WTC11 (cell line): ENCODE measurements at regions not wholly inside any gene's neighbourhood (a gene's known extent, or its start where the extent isn't known, plus 50 kb on each side); places are given as distances from the start of the nearest gene placed in this dataset.

Experiments used
- ATAC-seq: fragments of 200-7000 bp; cut with Tn5 transposase; 2 replicates; pipeline ENCODE4 v1.10.0; 2021; ENCODE audit warnings: mild to moderate bottlenecking, moderate library complexity
- CTCF ChIA-PET: fragments of 300-600 bp; sonication (Branson Sonifier 250); formaldehyde crosslinking; loops from one replicate; lab custom pipeline; 2021; ENCODE audit warnings: antibody characterized with exemption; lab: Charles Lee
- POLR2A ChIA-PET: fragments of 350-600 bp; sonication (Branson Sonifier 250); formaldehyde crosslinking; loops from one replicate; lab custom pipeline; 2021; ENCODE audit warnings: antibody characterized with exemption; lab: Charles Lee
- DNase-seq: peaks from one replicate; pipeline ENCODE4 v3.0.0; 2021; ENCODE audit warnings: low spot score
- H3K27ac Mint-ChIP-seq: 2 replicates; pipeline ENCODE4 v1.8.0; 2021; ENCODE audit warnings: mixed read lengths
- H3K27me3 Mint-ChIP-seq: 2 replicates; pipeline ENCODE4 v1.8.0; 2021; ENCODE audit warnings: low read depth, mild to moderate bottlenecking, moderate library complexity, mixed read lengths
- H3K36me3 Mint-ChIP-seq: 2 replicates; pipeline ENCODE4 v1.8.0; 2021; ENCODE audit warnings: mixed read lengths
- H3K4me1 Mint-ChIP-seq: 2 replicates; pipeline ENCODE4 v1.8.0; 2022; ENCODE audit warnings: mixed read lengths
- H3K4me3 Mint-ChIP-seq: 2 replicates; pipeline ENCODE4 v1.8.0; 2021; ENCODE audit warnings: mild to moderate bottlenecking, moderate library complexity, mixed read lengths
- H3K9me3 Mint-ChIP-seq: 2 replicates; pipeline ENCODE4 v1.8.0; 2021; ENCODE audit warnings: mixed read lengths
- CREB1 ChIP-seq: sonication (generic); formaldehyde crosslinking; IDR thresholded peaks from 2 replicates; pipeline ENCODE4 v1.8.0; 2023; ENCODE audit warnings: mild to moderate bottlenecking, missing genetic modification reagents
- ELF4 ChIP-seq: sonication (generic); formaldehyde crosslinking; IDR thresholded peaks from 2 replicates; pipeline ENCODE4 v1.8.1; 2022; ENCODE audit warnings: low read depth, mild to moderate bottlenecking, moderate library complexity, missing genetic modification reagents
- EMX1 ChIP-seq: fragments of 250-450 bp; sonication (Bioruptor Pico); IDR thresholded peaks from 2 replicates; pipeline ENCODE4 v1.8.0; 2021; ENCODE audit warnings: mild to moderate bottlenecking
- GTF2I ChIP-seq: fragments of 250-450 bp; sonication (Bioruptor Pico); conservative IDR thresholded peaks from 2 replicates; pipeline ENCODE4 v1.4.0; 2021; ENCODE audit warnings: mild to moderate bottlenecking
- MXD4 ChIP-seq: fragments of 250-450 bp; sonication (Bioruptor Pico); IDR thresholded peaks from 2 replicates; pipeline ENCODE4 v1.8.0; 2021; ENCODE audit warnings: mild to moderate bottlenecking, moderate library complexity, borderline replicate concordance
- NFYB ChIP-seq: sonication (generic); formaldehyde crosslinking; conservative IDR thresholded peaks from 2 replicates; pipeline ENCODE4 v1.8.0; 2022; ENCODE audit warnings: low read depth, missing genetic modification reagents
- NR1H2 ChIP-seq: sonication (generic); formaldehyde crosslinking; IDR thresholded peaks from 2 replicates; pipeline ENCODE4 v1.9.0; 2021; ENCODE audit warnings: mild to moderate bottlenecking, moderate library complexity, missing genetic modification reagents
- NR3C1 ChIP-seq: sonication (generic); formaldehyde crosslinking; conservative IDR thresholded peaks from 2 replicates; pipeline ENCODE4 v1.8.1; 2023; ENCODE audit warnings: low read depth, mild to moderate bottlenecking, missing genetic modification reagents
- RELA ChIP-seq: sonication (generic); formaldehyde crosslinking; IDR thresholded peaks from 2 replicates; pipeline ENCODE4 v1.8.1; 2022; ENCODE audit warnings: missing genetic modification reagents, mild to moderate bottlenecking, borderline replicate concordance
- SMAD4 ChIP-seq: sonication (generic); formaldehyde crosslinking; IDR thresholded peaks from 2 replicates; pipeline ENCODE4 v1.8.0; 2022; ENCODE audit warnings: mild to moderate bottlenecking, missing genetic modification reagents
- SP1 ChIP-seq: sonication (generic); formaldehyde crosslinking; conservative IDR thresholded peaks from 2 replicates; pipeline ENCODE4 v1.8.1; 2022; ENCODE audit warnings: missing genetic modification reagents
- ZNF219 ChIP-seq: sonication (generic); formaldehyde crosslinking; IDR thresholded peaks from 2 replicates; pipeline ENCODE4 v1.8.0; 2023; ENCODE audit warnings: missing genetic modification reagents, mild to moderate bottlenecking, borderline replicate concordance
- ZNF232 ChIP-seq: sonication (generic); formaldehyde crosslinking; IDR thresholded peaks from 2 replicates; pipeline ENCODE4 v1.8.0; 2022; ENCODE audit warnings: mild to moderate bottlenecking, missing genetic modification reagents
- TF ChIP-seq, protein P1 (sequence below): sonication (generic); formaldehyde crosslinking; IDR thresholded peaks from 2 replicates; pipeline ENCODE4 v1.8.0; 2022; ENCODE audit warnings: mild to moderate bottlenecking, missing genetic modification reagents
- TF ChIP-seq, protein P2 (sequence below): fragments of 250-450 bp; sonication (Bioruptor Pico); IDR thresholded peaks from 2 replicates; pipeline ENCODE4 v1.9.0; 2021; ENCODE audit warnings: mild to moderate bottlenecking
- TF ChIP-seq, protein P3 (sequence below): sonication (generic); formaldehyde crosslinking; IDR thresholded peaks from 2 replicates; pipeline ENCODE4 v1.8.0; 2022; ENCODE audit warnings: mild to moderate bottlenecking, missing genetic modification reagents
- TF ChIP-seq, protein P4 (sequence below): sonication (generic); formaldehyde crosslinking; IDR thresholded peaks from 2 replicates; pipeline ENCODE4 v1.8.0; 2022; ENCODE audit warnings: mild to moderate bottlenecking, missing genetic modification reagents
- TF ChIP-seq, protein P5 (sequence below): sonication (generic); formaldehyde crosslinking; IDR thresholded peaks from 2 replicates; pipeline ENCODE4 v1.8.1; 2022; ENCODE audit warnings: low read depth, mild to moderate bottlenecking, moderate library complexity, missing genetic modification reagents, borderline replicate concordance
- TF ChIP-seq, protein P6 (sequence below): sonication (generic); formaldehyde crosslinking; IDR thresholded peaks from 2 replicates; pipeline ENCODE4 v1.8.0; 2022; ENCODE audit warnings: mild to moderate bottlenecking, missing genetic modification reagents
- TF ChIP-seq, protein P7 (sequence below): sonication (generic); formaldehyde crosslinking; IDR thresholded peaks from 2 replicates; pipeline ENCODE4 v1.8.1; 2023; ENCODE audit warnings: mild to moderate bottlenecking, missing genetic modification reagents
- TF ChIP-seq, protein P8 (sequence below): fragments of 250-450 bp; sonication (Bioruptor Pico); IDR thresholded peaks from 2 replicates; pipeline ENCODE4 v1.8.0; 2021; ENCODE audit warnings: mild to moderate bottlenecking

DNA sequence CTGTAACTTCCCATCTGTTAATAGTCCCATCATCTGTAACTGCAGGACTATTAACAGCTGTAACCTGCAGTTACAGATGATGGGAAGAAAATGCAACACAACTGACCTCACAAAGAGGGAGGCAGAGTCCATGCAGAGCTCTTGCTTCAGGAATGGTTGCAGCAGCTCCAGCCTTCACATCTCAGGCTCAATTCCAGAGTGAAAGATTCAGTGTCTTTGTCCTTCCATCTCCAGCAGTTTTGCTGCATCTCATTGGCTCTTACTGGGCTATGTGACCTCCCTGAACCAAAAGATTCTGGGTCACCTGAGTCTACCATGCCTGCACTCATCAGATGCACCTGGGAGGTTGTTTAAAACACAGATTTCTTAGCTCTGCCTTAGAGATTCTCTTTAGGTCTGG lies 686.7 kb downstream of the MATN1 start (continued):
- no peak for TF ChIP-seq NFYB
- TF ChIP-seq, protein P1, sequence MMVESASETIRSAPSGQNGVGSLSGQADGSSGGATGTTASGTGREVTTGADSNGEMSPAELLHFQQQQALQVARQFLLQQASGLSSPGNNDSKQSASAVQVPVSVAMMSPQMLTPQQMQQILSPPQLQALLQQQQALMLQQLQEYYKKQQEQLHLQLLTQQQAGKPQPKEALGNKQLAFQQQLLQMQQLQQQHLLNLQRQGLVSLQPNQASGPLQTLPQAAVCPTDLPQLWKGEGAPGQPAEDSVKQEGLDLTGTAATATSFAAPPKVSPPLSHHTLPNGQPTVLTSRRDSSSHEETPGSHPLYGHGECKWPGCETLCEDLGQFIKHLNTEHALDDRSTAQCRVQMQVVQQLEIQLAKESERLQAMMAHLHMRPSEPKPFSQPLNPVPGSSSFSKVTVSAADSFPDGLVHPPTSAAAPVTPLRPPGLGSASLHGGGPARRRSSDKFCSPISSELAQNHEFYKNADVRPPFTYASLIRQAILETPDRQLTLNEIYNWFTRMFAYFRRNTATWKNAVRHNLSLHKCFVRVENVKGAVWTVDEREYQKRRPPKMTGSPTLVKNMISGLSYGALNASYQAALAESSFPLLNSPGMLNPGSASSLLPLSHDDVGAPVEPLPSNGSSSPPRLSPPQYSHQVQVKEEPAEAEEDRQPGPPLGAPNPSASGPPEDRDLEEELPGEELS (CRISPR knock-in tag): no peak
- TF ChIP-seq, protein P2, sequence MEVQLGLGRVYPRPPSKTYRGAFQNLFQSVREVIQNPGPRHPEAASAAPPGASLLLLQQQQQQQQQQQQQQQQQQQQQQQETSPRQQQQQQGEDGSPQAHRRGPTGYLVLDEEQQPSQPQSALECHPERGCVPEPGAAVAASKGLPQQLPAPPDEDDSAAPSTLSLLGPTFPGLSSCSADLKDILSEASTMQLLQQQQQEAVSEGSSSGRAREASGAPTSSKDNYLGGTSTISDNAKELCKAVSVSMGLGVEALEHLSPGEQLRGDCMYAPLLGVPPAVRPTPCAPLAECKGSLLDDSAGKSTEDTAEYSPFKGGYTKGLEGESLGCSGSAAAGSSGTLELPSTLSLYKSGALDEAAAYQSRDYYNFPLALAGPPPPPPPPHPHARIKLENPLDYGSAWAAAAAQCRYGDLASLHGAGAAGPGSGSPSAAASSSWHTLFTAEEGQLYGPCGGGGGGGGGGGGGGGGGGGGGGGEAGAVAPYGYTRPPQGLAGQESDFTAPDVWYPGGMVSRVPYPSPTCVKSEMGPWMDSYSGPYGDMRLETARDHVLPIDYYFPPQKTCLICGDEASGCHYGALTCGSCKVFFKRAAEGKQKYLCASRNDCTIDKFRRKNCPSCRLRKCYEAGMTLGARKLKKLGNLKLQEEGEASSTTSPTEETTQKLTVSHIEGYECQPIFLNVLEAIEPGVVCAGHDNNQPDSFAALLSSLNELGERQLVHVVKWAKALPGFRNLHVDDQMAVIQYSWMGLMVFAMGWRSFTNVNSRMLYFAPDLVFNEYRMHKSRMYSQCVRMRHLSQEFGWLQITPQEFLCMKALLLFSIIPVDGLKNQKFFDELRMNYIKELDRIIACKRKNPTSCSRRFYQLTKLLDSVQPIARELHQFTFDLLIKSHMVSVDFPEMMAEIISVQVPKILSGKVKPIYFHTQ (CRISPR knock-in tag): no peak

DNA sequence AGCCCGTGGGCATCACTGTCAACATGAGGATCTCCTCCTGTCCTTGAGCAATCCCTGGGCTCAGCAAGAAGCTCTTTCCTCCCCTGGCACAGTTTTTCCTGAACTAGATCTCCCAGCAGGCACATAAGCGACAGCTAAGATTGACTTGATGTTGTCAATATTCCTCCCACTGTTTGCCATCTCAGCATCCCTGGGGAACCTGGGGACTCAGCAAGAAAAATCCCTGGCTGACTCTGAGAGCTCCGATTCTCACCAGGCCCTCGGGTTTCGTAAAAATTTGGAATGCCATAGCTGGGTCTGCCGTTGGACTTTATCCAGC lies 687.2 kb downstream of the MATN1 start:
- H3K27me3 Mint-ChIP-seq: peaks cover 3% of the 10 kb centered on the region
- TF ChIP-seq GTF2I (CRISPR knock-in tag): no peak
- TF ChIP-seq, protein P3, sequence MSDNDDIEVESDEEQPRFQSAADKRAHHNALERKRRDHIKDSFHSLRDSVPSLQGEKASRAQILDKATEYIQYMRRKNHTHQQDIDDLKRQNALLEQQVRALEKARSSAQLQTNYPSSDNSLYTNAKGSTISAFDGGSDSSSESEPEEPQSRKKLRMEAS (CRISPR knock-in tag): no peak
- TF ChIP-seq ZNF219 (CRISPR knock-in tag): no peak
- TF ChIP-seq, protein P4, sequence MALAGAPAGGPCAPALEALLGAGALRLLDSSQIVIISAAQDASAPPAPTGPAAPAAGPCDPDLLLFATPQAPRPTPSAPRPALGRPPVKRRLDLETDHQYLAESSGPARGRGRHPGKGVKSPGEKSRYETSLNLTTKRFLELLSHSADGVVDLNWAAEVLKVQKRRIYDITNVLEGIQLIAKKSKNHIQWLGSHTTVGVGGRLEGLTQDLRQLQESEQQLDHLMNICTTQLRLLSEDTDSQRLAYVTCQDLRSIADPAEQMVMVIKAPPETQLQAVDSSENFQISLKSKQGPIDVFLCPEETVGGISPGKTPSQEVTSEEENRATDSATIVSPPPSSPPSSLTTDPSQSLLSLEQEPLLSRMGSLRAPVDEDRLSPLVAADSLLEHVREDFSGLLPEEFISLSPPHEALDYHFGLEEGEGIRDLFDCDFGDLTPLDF (CRISPR knock-in tag): no peak
- TF ChIP-seq, protein P5, sequence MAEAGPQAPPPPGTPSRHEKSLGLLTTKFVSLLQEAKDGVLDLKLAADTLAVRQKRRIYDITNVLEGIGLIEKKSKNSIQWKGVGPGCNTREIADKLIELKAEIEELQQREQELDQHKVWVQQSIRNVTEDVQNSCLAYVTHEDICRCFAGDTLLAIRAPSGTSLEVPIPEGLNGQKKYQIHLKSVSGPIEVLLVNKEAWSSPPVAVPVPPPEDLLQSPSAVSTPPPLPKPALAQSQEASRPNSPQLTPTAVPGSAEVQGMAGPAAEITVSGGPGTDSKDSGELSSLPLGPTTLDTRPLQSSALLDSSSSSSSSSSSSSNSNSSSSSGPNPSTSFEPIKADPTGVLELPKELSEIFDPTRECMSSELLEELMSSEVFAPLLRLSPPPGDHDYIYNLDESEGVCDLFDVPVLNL (CRISPR knock-in tag): no peak
- TF ChIP-seq MXD4 (CRISPR knock-in tag): no peak
- TF ChIP-seq EMX1: no peak
- TF ChIP-seq, protein P6, sequence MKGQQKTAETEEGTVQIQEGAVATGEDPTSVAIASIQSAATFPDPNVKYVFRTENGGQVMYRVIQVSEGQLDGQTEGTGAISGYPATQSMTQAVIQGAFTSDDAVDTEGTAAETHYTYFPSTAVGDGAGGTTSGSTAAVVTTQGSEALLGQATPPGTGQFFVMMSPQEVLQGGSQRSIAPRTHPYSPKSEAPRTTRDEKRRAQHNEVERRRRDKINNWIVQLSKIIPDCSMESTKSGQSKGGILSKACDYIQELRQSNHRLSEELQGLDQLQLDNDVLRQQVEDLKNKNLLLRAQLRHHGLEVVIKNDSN (CRISPR knock-in tag): no peak
- TF ChIP-seq SMAD4 (CRISPR knock-in tag): no peak
- no peak for TF ChIP-seq ELF4 (CRISPR knock-in tag)
- TF ChIP-seq ZNF232 (CRISPR knock-in tag): no peak
- no peak for TF ChIP-seq NR3C1 (CRISPR knock-in tag)
- TF ChIP-seq CREB1 (CRISPR knock-in tag): no peak
- no peak for TF ChIP-seq NR1H2
- TF ChIP-seq SP1 (CRISPR knock-in tag): no peak
- TF ChIP-seq, protein P7, sequence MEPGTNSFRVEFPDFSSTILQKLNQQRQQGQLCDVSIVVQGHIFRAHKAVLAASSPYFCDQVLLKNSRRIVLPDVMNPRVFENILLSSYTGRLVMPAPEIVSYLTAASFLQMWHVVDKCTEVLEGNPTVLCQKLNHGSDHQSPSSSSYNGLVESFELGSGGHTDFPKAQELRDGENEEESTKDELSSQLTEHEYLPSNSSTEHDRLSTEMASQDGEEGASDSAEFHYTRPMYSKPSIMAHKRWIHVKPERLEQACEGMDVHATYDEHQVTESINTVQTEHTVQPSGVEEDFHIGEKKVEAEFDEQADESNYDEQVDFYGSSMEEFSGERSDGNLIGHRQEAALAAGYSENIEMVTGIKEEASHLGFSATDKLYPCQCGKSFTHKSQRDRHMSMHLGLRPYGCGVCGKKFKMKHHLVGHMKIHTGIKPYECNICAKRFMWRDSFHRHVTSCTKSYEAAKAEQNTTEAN (CRISPR knock-in tag): no peak
- TF ChIP-seq, protein P8, sequence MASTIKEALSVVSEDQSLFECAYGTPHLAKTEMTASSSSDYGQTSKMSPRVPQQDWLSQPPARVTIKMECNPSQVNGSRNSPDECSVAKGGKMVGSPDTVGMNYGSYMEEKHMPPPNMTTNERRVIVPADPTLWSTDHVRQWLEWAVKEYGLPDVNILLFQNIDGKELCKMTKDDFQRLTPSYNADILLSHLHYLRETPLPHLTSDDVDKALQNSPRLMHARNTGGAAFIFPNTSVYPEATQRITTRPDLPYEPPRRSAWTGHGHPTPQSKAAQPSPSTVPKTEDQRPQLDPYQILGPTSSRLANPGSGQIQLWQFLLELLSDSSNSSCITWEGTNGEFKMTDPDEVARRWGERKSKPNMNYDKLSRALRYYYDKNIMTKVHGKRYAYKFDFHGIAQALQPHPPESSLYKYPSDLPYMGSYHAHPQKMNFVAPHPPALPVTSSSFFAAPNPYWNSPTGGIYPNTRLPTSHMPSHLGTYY (CRISPR knock-in tag): no peak
- no peak for TF ChIP-seq RELA
- H3K27ac Mint-ChIP-seq: no peak overlapping the region
- H3K4me1 Mint-ChIP-seq: peaks cover 8% of the 10 kb centered on the region; the same call in 1 of the 2 replicates
- H3K9me3 Mint-ChIP-seq: peaks cover 20% of the 10 kb centered on the region
- ATAC-seq (no peak), DNase-seq (no peak)
- peaks cover 12% of the 10 kb centered on the region for H3K36me3 Mint-ChIP-seq
- CTCF ChIA-PET: no interaction called here
- no peak overlapping the region for H3K4me3 Mint-ChIP-seq
- POLR2A ChIA-PET: no interaction called here
